ENCODE measurements at regions not wholly inside any gene's neighbourhood (a gene's known extent, or its start where the extent isn't known, plus 50 kb on each side); places are given as distances from the start of the nearest gene placed in this dataset.

DNA sequence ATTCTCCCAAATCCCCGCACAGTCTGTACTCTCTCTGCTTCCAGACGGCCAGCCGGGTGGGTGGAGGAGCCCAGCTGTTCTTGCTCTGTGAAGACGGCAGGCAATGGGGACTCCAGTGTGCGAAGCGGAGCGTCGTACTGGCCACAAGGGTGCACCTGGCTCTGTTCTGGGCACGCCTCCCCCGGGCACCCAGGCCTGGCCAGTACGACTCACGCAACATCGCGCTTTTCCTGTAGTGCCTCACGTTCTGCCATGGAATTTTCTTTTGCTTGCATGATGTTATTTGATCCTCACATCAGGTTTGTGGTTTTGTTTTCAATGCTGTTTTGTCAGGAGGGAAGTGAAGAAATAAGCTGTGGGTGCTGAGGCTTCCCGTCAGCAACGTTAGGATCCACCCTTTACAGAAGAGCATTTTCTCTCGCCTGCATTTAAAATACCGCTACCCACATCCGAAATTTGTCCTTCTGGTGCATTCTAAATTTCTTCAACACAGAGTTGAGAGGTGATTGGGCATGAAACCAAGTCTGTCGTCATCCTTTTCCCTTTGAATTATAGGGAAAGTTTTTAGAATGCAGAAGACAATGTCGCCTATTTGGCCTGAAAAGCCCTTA is 311.7 kb downstream of the TRIM36 start:
- TF ChIP-seq EZH2 (IDR thresholded peaks at IDR 0.05; ENCODE audit: low read length, missing control alignments) = no peak
- TF ChIP-seq, protein P1, sequence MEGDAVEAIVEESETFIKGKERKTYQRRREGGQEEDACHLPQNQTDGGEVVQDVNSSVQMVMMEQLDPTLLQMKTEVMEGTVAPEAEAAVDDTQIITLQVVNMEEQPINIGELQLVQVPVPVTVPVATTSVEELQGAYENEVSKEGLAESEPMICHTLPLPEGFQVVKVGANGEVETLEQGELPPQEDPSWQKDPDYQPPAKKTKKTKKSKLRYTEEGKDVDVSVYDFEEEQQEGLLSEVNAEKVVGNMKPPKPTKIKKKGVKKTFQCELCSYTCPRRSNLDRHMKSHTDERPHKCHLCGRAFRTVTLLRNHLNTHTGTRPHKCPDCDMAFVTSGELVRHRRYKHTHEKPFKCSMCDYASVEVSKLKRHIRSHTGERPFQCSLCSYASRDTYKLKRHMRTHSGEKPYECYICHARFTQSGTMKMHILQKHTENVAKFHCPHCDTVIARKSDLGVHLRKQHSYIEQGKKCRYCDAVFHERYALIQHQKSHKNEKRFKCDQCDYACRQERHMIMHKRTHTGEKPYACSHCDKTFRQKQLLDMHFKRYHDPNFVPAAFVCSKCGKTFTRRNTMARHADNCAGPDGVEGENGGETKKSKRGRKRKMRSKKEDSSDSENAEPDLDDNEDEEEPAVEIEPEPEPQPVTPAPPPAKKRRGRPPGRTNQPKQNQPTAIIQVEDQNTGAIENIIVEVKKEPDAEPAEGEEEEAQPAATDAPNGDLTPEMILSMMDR (conservative IDR thresholded peaks at IDR 0.05 in 1 of 2, IDR thresholded peaks at IDR 0.05 in 1 of 2; ENCODE audit: low read depth in 1 of 2, low read length in 2 of 2) = no peak

All from fibroblast of lung (primary cell).